Motor neuron (in vitro differentiated cells): ENCODE measurements at regions not wholly inside any gene's neighbourhood (a gene's known extent, or its start where the extent isn't known, plus 50 kb on each side); places are given as distances from the start of the nearest gene placed in this dataset.
"Not testable (repeated sequence)": the region's sequence is repeated elsewhere in the genome, so short reads cannot be mapped to it uniquely, and the experiment has no call there.

Experiments used
- ATAC-seq, 8 experiments: fragments of 200-7000 bp; cut with Tn5 transposase; replicated peaks in 6 of 8; 2 replicates each; pipeline ENCODE4 v1.8.0; 2021; ENCODE audit warnings: mild to moderate bottlenecking in 8 of 8, moderate library complexity in 8 of 8
- H3K27ac ChIP-seq, 2 donors: fragments of 250-450 bp; sonication (Bioruptor Pico); 2 replicates each; pipeline ENCODE4 v1.9.0; 2021; ENCODE audit warnings: antibody characterized with exemption in 2 of 2, mild to moderate bottlenecking in 2 of 2, moderate library complexity in 1 of 2
- H3K4me1 ChIP-seq, 2 donors: fragments of 250-450 bp; sonication (Bioruptor Pico); replicated peaks in 1 of 2; 2 replicates each; pipeline ENCODE4 v1.6.1; 2021; ENCODE audit warnings: antibody characterized with exemption in 2 of 2, mild to moderate bottlenecking in 2 of 2, moderate library complexity in 1 of 2
- H3K4me3 ChIP-seq, 5 donors: fragments of 250-450 bp; sonication (Bioruptor Pico); 2 replicates each; pipeline ENCODE4 v1.9.0; 2021; ENCODE audit warnings: antibody characterized with exemption in 5 of 5, mild to moderate bottlenecking in 5 of 5, moderate library complexity in 4 of 5
- WGBS, 10 experiments: fragments of 450-650 bp; shearing (Covaris generic); methylation state at CpG; one replicate each; pipeline ENCODE4 v1.0.0; 2022; 5-methylcytosine and 5-hydroxymethylcytosine counted together
- in situ Hi-C, 9 experiments: fragments of 400-800 bp; cut with MboI; loops; one replicate each; pipeline ENCODE4 v1.15.0; 2021; ENCODE audit warnings: low sequenced_read_pairs in 9 of 9, low pct_unique_long_range_greater_than_20kb in 2 of 9; ENCODE audit not compliant: unreplicated experiment in 9 of 9

DNA sequence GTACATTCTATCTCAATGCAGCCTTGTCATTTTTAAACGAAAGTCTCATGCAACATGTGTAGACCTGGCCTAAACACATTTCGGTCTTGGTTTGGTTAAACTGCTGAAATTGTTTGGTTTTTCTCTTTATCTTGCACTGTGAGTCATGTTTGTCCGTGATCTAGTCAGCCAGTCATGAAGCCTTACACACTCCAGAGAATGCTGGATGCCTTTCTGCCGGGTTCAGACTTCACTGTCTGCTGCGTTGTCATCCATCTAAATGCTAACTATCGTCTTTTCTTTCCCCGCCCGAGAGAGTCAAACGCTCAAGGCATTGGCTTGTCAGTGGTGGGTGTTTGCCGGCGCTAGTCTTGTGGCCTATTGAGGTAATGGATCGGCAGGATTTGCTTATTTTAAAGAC, 1194.6 kb upstream of the WWC1 start:
- Histone ChIP-seq H3K4me1 (peaks cover 3 to 4% of the 10 kb centered on the region in 2 donors), H3K27ac (no peak overlapping the region), H3K4me3 (no peak overlapping the region)
- ATAC-seq = peak in 2 of 8 experiments; percentile 43 to 45
- WGBS, 10 experiments = 30 to 86% (median 59%) methylated on average over 2 to 12 of the region's 12 CpGs; no CpG with 5 or more reads in 2 of the 10 experiments
- in situ Hi-C loops = no loop called here

DNA sequence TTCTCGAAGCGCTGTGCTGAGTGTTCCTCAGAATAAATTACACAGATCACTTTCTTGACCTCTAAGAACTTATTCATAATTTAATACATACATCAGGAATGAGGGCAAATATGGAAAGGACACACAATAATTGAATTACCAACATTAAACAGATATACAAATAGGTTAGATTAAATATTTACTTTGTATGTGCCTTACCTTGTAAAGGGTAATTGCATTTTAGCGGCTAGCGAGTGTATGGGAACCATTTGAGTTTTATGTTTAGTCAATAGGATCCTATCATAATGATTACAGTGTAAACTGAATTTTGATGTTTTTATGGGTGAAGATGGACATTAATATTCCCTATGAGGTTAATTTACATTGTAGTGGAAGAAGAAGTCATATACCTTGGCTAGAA, 1187.1 kb upstream of the WWC1 start:
- H3K4me1 ChIP-seq = no peaks in the 10 kb centered on the region
- in situ Hi-C loops = no loop called here
- H3K4me3 ChIP-seq = no peak overlapping the region
- no peak for ATAC-seq
- H3K27ac ChIP-seq = no peak overlapping the region
- whole genome bisulfite sequencing, 10 experiments = 50 to 97% (median 68%) methylated on average over 2 to 4 of the region's 4 CpGs; no CpG with 5 or more reads in 2 of the 10 experiments

DNA sequence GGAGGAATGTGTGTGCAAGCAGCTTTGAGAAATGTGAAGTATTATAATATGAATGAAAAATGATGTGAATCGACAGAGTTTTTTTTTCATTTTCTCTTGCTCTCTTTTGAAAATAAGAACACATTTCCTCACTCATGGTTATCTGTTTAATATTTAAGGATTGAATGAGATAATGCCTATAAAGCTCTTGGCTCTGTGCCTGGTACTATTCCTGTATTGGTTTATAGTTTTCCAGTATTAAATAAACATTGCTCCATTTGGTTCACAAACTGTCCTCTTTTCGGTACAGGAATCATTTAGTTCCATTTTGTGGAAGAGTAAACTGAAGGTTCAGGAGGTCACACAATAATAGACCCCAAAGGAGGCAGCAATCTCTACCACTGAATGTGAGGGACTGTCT, 1185.5 kb upstream of the WWC1 start:
- no peak overlapping the region for H3K27ac ChIP-seq
- in situ Hi-C loops = no loop called here
- H3K4me3 ChIP-seq = no peak overlapping the region
- ATAC-seq = no peak
- no peaks in the 10 kb centered on the region for H3K4me1 ChIP-seq
- WGBS, 10 experiments = 5 to 96% (median 63%) methylated on average over 1 to 2 of the region's 2 CpGs

DNA sequence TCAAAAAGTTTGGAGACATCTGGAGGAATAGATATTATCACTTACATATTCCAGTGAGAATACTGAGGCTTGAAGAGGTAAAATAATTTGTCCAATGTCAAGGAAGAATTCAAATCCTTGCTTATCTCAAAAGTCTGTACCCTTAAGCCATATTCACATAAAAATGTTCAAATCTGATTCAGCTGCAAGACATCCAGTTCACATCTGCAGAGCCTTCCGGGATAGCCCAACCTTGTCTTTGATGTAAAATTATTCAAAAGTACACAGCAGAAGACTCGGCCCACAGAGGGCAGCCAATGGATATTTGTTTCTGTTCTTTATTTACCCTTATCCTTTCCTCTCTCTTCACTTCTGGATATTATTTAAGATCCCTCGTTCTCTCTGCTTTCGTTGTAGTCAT, 1183.8 kb upstream of the WWC1 start:
- no peak overlapping the region for H3K27ac ChIP-seq
- WGBS, 10 experiments = 5 to 100% (median 85%) methylated on average over 1 to 4 of the region's 4 CpGs
- H3K4me3 ChIP-seq = no peak overlapping the region
- no peaks in the 10 kb centered on the region for H3K4me1 ChIP-seq
- ATAC-seq = peak in 3 of 8 experiments; percentile 31 to 90 (median 56)
- in situ Hi-C loops = no loop called here

DNA sequence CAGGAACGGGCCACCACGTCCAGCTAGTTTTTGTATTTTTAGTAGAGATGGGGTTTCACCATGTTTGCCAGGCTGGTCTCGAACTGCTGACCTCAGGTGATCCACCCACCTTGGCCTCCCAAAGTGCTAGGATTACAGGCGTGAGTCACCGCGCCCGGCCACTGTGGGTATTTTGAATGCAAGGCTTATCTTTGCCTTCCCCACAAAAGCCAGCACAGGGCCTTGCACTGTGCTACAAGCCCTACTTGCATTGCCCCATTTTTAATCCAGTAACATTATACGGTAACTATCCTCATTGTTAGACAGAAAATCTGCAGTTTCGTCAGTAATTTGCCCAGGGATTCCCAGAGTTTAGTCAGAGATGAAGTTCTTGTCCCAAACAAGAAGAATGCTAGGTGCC, 1183.2 kb upstream of the WWC1 start:
- H3K4me3 ChIP-seq, ATAC-seq, in situ Hi-C loops, H3K4me1 ChIP-seq, H3K27ac ChIP-seq: not testable (repeated sequence)
- WGBS, 10 experiments = 40 to 100% (median 78%) methylated on average over 1 to 7 of the region's 9 CpGs; no CpG with 5 or more reads in 4 of the 10 experiments

DNA sequence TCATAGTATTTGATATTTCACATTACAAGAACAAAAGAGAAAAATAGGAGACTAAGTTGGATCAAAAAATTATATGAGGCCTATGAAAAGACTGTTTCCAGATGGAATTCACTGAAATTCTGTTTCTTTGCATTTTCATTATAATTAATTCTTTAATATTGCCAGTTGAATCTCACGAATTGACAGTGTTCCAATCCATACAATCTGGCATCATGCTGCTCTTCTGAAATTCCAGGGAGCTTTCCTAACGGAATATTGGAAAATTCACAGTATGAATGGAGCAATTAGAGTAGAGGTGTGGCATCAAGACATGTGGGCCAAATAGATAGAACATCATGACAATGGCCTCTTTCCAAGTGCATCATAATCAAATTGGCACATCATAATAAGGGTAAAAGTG, 1178.9 kb upstream of the WWC1 start:
- Histone ChIP-seq H3K27ac (no peak overlapping the region), H3K4me3 (no peak overlapping the region), H3K4me1 (no peaks in the 10 kb centered on the region)
- WGBS, 10 experiments = 0 to 92% (median 44%) methylated on average over 1 to 2 of the region's 2 CpGs; no CpG with 5 or more reads in 4 of the 10 experiments
- no peak for ATAC-seq
- in situ Hi-C loops = no loop called here

DNA sequence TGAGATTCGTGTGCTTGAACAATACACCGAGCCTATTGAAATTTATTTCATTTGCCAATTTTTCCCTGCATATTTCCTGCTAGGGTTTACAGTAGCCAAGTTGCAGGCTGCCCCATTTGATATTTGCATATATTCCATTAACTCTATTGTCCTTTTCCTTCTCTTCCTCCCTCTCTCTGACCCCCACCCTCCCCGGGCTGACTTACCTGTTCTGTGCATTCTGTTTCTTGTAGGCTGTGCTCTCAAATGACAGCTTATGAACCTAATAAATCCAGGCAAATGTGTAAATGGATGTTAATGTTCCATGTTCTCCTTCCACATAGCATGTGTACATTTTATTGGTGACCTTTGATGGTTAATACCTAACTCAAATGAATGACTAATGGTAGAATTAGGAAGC, 1169.2 kb upstream of the WWC1 start:
- no peak overlapping the region for H3K4me3 ChIP-seq
- H3K4me1 ChIP-seq = peaks cover 0 to 2% of the 10 kb centered on the region in 2 donors
- no peak overlapping the region for H3K27ac ChIP-seq
- in situ Hi-C loops = no loop called here
- 0 to 100% (median 83%) methylated on average over 1 to 3 of the region's 3 CpGs; no CpG with 5 or more reads in 1 of the 10 experiments for WGBS, 10 experiments
- peak in 2 of 8 experiments; percentile 50 to 71 for ATAC-seq

DNA sequence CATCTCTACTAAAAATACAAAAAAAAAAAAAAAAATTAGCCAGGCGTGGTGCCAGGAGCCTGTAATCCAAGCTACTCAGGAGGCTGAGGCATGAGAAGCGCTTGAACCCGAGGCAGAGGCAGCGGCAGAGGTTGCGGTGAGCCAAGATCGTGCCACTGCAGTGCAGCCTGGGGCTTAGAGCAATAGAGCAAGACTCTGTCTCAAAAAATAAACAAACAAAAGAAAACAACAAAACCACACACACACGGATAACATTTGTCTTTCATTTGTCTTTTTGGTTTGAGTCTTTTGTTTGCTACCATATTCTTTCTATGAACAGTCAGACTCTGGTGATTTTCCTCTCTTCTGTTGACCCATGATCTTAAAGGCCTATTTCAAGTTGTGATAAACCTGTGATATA, 1168.3 kb upstream of the WWC1 start:
- Histone ChIP-seq H3K27ac (no peak overlapping the region), H3K4me3 (no peak overlapping the region), H3K4me1 (peaks cover 0 to 2% of the 10 kb centered on the region in 2 donors)
- in situ Hi-C loops = no loop called here
- no peak for ATAC-seq
- 0 to 95% (median 80%) methylated on average over 1 to 7 of the region's 7 CpGs; no CpG with 5 or more reads in 1 of the 10 experiments for WGBS, 10 experiments

DNA sequence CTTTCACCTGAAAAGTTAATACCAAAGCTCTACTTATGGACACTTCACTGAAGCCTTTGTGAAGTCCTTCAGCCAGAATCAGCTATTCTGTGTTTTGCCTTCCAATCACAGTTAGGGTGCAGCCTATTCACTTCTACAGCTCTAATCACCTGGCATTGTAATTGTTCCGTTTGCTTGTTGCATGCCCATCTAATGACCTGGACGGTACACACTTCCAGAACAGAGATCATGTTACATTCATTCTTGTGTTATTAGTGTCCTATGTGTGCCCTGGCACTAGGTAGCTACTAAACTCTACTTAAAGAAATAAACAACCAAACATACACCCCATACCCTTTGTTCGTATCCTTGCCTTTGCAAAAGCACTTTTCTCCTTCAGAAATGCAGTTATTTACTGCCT, 1162.9 kb upstream of the WWC1 start:
- 5 to 84% (median 56%) methylated on average over 1 to 3 of the region's 3 CpGs; no CpG with 5 or more reads in 1 of the 10 experiments for WGBS, 10 experiments
- no peak for ATAC-seq
- no peak overlapping the region for H3K4me3 ChIP-seq
- in situ Hi-C loops = no loop called here
- H3K4me1 ChIP-seq = no peaks in the 10 kb centered on the region
- H3K27ac ChIP-seq = no peak overlapping the region

DNA sequence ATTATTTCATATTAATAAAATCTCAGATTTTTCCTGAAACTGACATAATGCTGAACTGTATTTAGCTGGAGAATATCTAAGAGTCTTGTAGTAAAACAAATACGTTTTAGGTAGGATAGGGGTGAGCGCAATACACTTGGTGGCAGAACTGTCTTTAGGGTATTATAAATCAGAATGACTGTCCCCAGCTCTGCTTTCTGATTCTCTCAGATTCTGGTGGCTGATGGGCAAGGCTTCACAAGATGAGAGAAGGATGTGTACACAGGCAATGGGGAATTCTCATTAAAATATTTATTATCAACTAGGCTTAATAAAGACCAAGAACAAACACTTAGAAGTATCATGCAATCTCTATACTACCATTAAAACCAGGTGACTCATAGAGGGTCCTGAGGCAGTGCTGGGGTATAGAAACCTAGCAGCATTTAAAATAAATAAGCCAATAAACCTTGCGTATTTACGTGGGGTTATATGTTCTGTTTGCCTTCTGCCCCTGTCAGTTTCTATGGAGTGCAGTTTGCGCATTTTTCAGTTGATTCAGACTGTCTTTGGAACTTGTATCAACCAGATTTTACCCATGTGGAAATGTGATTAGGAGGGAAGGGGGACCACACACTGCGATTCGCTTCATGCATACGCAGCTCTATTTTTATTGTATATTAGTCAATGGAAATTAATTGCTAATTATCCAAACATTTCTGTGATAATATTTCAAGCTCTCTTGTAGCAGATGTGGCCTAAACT, 1150.7 kb upstream of the WWC1 start:
- in situ Hi-C loops = no loop called here
- peak in 5 of 8 experiments; percentile 21 to 71 (median 64) for ATAC-seq
- WGBS, 10 experiments = 25 to 97% (median 73%) methylated on average over 2 to 8 of the region's 8 CpGs; no CpG with 5 or more reads in 1 of the 10 experiments
- no peak overlapping the region for H3K4me3 ChIP-seq
- H3K4me1 ChIP-seq = peaks cover 11 to 17% of the 10 kb centered on the region in 2 donors
- no peak overlapping the region for H3K27ac ChIP-seq

DNA sequence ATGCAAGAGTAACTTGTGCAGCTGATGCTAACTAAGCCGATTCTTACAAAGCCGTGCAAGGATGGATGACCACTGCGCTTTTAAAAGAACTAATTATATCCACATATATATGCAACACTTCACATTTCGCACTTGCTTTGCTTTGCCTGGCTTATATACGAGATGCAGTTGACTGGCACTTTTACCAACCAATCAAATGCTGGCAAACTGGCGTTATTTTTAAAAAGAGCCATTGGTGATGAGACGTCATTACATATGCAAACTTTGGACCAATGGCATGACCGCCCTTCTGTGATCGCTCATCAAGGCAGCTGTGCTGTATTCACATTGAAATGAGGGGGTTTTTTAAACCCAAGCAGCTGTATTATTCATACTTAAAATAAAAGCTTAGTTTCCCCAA, 1147.7 kb upstream of the WWC1 start:
- peaks cover 23 to 43% of the 10 kb centered on the region in 2 donors for H3K4me1 ChIP-seq
- H3K4me3 ChIP-seq = no peak overlapping the region
- in situ Hi-C loops = no loop called here
- no peak overlapping the region for H3K27ac ChIP-seq
- WGBS, 10 experiments = 49 to 100% (median 91%) methylated on average over 3 to 8 of the region's 9 CpGs
- ATAC-seq = no peak

DNA sequence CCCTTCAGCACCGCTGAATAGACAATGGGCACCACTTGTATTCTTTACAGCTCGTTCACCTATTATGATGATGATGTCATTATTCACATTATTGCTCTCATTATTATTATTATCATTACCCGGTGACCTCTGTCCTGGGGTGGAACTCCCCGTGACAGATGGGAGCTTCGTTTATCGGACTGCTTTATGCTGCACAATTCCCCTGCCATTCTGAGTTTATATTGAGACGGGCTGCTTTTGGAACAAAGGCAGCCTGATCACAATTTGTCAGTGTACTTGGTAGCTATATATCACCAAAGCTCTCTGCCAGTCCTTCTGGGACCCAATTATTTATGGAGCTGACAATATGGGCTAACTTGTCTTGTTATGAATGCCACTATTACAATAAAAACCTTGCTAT, 1145.6 kb upstream of the WWC1 start:
- Histone ChIP-seq H3K4me3 (no peak overlapping the region), H3K4me1 (peaks cover 17 to 36% of the 10 kb centered on the region in 2 donors), H3K27ac (no peak overlapping the region)
- ATAC-seq = peak in 4 of 8 experiments; percentile 56 to 85 (median 78)
- in situ Hi-C loops = no loop called here
- WGBS, 10 experiments = 0 to 40% (median 21%) methylated on average over 1 to 6 of the region's 7 CpGs; no CpG with 5 or more reads in 6 of the 10 experiments

DNA sequence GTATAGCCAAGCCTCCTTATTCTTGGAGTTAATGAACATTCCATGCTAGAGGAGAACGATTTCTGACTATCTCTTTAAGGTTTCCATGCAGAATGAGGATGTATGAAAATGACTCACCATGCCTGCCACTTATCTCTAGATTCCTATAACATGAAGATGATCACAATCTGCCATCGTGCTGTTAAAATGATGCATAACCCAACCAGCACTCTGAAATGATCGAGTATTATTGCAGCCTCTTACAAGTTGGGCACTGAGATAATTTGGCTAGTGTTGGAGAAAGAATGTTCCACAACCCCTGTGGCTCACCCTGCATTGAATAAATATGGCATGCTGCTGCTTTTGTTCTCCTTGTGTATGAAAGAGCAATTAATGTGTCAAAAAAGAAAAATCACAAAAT, 1143.6 kb upstream of the WWC1 start:
- peak in 5 of 8 experiments; percentile 38 to 83 (median 59) for ATAC-seq
- Histone ChIP-seq H3K4me1 (peaks cover 15 to 29% of the 10 kb centered on the region in 2 donors), H3K4me3 (no peak overlapping the region), H3K27ac (no peak overlapping the region)
- in situ Hi-C loops = no loop called here
- whole genome bisulfite sequencing, 10 experiments = 3 to 93% (median 65%) methylated on average over 1 to 3 of the region's 3 CpGs; no CpG with 5 or more reads in 1 of the 10 experiments

DNA sequence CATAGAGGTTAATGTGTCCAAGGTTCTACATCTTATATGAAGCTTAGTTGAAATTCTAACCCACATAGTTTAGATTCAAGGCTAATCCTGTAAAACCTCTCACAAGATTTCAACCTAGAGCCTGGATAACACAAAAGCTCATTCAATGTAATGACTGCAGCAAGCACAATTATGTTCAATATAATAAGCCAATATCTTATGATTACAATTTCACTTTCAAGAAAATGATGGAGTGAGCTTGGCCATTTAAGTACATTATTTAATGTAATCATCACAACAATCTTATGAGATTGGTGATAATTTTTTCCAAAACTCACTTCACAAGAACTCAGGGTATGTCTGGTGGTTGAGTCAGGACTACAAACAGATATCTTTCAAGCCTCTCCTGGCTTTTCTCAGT, 1140.8 kb upstream of the WWC1 start:
- Histone ChIP-seq H3K4me3 (no peak overlapping the region), H3K4me1 (peaks cover 12 to 30% of the 10 kb centered on the region in 2 donors), H3K27ac (no peak overlapping the region)
- in situ Hi-C loops = no loop called here
- ATAC-seq = no peak
